Coronary artery (tissue), 2 donors: ENCODE measurements at regions not wholly inside any gene's neighbourhood (a gene's known extent, or its start where the extent isn't known, plus 50 kb on each side); places are given as distances from the start of the nearest gene placed in this dataset.

Source experiments
- DNase-seq: peaks from one replicate; pipeline ENCODE4 v3.0.0-alpha.2; 2017; ENCODE audit warnings: low spot score
- H3K27ac ChIP-seq, 2 donors: fragments of 200-600 bp; sonication (generic); one replicate each; pipeline ENCODE4 v1.5.1; 2016 to 2019
- H3K4me3 ChIP-seq: fragments of 200-600 bp; sonication (generic); 2 replicates; pipeline ENCODE4 v1.5.1; 2016; ENCODE audit warnings: mild to moderate bottlenecking, moderate library complexity
- TF ChIP-seq, protein P1 (sequence below): fragments of 200-600 bp; sonication (generic); IDR thresholded peaks from one replicate; pipeline ENCODE4 v1.5.1; 2019; ENCODE audit warnings: antibody characterized with exemption

DNA sequence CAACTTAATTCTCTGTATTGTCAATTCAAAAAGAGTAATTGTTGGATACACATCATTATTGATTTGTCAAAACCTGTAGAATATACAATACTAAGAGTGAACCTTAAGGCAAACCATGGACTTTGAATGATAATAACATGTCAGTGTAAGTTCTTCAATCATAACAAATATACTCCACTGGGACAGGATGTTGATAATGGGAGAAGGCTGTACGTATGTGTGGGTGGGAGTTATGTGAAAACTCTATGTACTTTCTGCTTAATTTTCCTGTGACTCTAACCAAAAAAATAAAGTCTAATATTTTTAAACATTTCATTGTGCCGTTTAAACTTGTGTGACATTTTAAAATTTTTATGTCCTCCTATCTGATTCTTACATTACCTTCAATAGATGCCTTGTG is 526.7 kb downstream of the SUCLA2 start:
- TF ChIP-seq, protein P1, sequence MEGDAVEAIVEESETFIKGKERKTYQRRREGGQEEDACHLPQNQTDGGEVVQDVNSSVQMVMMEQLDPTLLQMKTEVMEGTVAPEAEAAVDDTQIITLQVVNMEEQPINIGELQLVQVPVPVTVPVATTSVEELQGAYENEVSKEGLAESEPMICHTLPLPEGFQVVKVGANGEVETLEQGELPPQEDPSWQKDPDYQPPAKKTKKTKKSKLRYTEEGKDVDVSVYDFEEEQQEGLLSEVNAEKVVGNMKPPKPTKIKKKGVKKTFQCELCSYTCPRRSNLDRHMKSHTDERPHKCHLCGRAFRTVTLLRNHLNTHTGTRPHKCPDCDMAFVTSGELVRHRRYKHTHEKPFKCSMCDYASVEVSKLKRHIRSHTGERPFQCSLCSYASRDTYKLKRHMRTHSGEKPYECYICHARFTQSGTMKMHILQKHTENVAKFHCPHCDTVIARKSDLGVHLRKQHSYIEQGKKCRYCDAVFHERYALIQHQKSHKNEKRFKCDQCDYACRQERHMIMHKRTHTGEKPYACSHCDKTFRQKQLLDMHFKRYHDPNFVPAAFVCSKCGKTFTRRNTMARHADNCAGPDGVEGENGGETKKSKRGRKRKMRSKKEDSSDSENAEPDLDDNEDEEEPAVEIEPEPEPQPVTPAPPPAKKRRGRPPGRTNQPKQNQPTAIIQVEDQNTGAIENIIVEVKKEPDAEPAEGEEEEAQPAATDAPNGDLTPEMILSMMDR: no peak
- H3K4me3 ChIP-seq: no peak overlapping the region
- DNase-seq: no peak
- no peak overlapping the region for H3K27ac ChIP-seq

DNA sequence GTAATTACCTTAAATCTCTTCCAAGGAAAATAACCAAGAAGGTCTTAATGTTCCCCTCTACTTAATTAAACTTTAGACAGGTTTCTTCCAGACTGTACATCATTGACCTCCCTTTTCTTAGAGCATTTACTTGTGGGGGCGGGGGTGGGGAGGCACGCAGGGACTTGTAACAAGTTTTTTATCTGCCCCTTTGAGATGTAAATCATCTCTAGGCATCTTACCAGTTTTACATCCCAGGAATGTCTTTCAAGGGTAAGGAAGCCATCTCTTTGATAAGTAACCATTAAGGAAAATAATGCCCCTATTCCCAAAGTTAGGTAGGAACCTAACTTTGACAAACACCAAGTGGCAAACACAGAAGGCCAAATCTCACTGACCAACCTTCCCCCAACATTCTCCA is 528.6 kb downstream of the SUCLA2 start:
- H3K27ac ChIP-seq: no peak overlapping the region
- DNase-seq: no peak
- H3K4me3 ChIP-seq: no peak overlapping the region
- TF ChIP-seq, protein P1: no peak

DNA sequence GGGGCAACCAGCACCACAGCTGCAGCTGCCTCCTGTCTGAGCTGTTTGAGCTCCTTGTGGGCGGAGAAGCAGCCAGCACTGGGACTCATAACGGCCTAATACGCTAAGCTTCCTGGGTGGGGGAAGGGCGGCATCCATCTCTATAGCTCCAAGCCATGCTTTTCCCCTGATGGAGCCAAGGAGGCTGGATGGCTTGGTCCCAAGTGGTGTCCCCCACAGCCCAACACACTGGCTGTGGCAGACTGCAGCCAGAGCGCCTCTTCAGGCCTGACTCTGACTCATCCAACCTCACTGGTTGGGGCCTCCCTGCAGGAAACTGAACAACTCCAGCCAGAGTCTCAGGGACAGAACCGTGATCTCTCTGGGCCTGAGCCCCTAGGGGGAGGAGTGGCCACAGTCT is 537.3 kb downstream of the SUCLA2 start:
- DNase-seq: no peak
- Histone ChIP-seq H3K4me3 (no peak overlapping the region), H3K27ac (no peak overlapping the region)
- TF ChIP-seq, protein P1: no peak

DNA sequence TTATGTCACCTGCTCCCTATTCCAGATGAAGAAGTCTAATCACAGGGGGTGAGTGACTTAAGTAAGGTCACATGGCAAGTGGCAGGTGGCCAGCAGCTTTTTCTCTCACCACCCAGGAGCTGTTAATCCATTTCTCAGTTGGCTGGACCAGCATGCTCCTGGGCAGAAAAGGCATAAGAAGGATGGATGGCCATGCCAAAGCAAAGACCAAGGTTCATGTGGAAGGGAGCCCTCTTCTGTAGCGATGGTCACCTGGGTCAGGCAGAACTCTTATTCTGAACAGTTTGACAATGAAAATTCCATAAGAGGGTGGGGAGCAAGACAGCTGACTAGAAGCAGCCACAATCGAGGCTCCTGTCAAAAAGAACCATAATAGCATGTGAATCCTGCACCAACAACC is 538.1 kb downstream of the SUCLA2 start:
- H3K27ac ChIP-seq: no peak overlapping the region
- H3K4me3 ChIP-seq: no peak overlapping the region
- no peak for DNase-seq
- TF ChIP-seq, protein P1: no peak

DNA sequence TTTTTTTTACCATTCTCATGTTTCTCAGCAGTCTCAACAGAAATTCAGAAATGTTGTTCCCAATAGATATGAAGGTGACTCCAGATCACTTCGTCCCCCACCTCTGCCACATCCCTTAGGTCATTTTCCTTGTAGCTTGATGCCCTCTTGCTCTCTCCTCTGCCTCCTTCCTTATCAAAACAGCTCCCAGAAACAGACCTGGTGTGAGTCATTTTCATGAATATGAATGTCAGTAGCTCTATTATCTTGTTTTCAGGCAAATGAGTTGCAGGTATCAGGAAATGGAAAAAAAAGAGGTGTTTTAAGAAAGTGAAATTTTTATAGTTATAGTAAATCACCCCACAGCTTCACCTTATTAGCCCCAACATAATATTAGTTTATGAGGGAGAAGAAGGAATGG is 539.3 kb downstream of the SUCLA2 start:
- TF ChIP-seq, protein P1: no peak
- H3K27ac ChIP-seq: no peak overlapping the region
- H3K4me3 ChIP-seq: no peak overlapping the region
- no peak for DNase-seq

DNA sequence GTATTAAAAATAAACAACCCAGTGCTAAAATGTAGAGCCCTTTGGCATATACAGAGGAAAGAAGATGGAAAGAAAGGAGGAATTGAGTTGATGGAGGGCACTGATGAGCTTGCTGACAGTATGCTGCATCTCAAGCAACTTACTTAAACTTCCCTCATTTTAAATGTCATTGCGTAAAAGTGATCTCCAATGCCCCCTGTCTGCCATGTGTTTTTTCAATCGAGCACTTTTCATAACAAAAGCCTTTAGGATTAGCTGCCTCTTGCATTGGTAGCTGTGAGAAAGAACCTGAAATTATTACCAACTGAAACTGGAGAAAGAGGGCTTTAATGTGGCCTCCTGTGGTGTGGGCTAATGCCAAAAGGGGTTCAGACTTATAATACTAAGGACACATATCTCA is 541.6 kb downstream of the SUCLA2 start:
- TF ChIP-seq, protein P1: no peak
- DNase-seq: no peak
- Histone ChIP-seq H3K27ac (no peak overlapping the region), H3K4me3 (no peak overlapping the region)

DNA sequence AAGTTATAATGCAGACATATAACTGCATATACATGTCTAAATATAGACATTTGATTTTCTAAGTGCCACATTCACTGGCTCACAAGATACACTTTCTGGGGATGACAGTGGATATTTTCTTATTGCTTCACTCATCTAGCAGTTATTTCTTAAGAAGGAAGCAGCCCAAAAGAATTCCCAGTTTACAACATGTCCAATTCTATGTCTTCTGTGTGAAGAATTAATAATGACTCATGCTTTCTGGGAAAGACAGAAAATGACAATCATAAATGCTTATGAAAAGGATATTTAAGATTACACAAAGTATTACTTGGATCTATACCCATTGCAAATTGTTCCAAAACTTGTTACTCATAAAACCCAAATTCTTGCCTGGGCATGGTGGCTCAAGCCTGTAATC is 543.4 kb downstream of the SUCLA2 start:
- no peak overlapping the region for H3K27ac ChIP-seq
- TF ChIP-seq, protein P1: no peak
- H3K4me3 ChIP-seq: no peak overlapping the region
- DNase-seq: no peak
